ENCODE measurements at regions not wholly inside any gene's neighbourhood (a gene's known extent, or its start where the extent isn't known, plus 50 kb on each side); places are given as distances from the start of the nearest gene placed in this dataset.
"Not testable (repeated sequence)": the region's sequence is repeated elsewhere in the genome, so short reads cannot be mapped to it uniquely, and the experiment has no call there.

DNA sequence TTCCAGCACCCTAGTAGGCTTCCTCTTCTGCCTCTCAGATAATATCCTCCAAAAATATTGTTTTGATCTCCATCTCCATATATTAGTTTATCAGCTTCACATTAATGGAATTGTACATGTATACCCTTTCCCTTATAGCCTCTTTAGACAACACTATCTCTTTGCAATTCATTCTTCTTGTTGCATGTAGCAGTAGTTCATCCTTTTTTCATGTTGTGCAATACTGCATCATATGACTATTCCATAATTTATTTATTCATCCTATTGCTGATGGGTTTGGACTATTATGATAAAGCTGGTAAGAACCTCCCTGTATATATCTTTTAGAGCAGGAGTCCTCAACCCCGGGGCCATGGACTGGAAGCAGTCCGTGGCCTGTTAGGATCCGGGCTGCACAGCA lies 148.2 kb upstream of the FAT1 start:
- TF ChIP-seq, protein P1, sequence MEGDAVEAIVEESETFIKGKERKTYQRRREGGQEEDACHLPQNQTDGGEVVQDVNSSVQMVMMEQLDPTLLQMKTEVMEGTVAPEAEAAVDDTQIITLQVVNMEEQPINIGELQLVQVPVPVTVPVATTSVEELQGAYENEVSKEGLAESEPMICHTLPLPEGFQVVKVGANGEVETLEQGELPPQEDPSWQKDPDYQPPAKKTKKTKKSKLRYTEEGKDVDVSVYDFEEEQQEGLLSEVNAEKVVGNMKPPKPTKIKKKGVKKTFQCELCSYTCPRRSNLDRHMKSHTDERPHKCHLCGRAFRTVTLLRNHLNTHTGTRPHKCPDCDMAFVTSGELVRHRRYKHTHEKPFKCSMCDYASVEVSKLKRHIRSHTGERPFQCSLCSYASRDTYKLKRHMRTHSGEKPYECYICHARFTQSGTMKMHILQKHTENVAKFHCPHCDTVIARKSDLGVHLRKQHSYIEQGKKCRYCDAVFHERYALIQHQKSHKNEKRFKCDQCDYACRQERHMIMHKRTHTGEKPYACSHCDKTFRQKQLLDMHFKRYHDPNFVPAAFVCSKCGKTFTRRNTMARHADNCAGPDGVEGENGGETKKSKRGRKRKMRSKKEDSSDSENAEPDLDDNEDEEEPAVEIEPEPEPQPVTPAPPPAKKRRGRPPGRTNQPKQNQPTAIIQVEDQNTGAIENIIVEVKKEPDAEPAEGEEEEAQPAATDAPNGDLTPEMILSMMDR (IDR thresholded peaks at IDR 0.05), result no peak
- H3K9me3 ChIP-seq, result no peaks in the 10 kb centered on the region
- H3K27ac ChIP-seq, result no peak overlapping the region
- no peaks in the 10 kb centered on the region for H3K27me3 ChIP-seq
- H3K4me1 ChIP-seq, result no peaks in the 10 kb centered on the region
- H3K36me3 ChIP-seq, result no peaks in the 10 kb centered on the region
- DNase-seq (ENCODE audit: low spot score in 2 of 2), result no peak
- no peak overlapping the region for H3K4me3 ChIP-seq
- intact Hi-C loops (cut with DNase I), result no loop called here

DNA sequence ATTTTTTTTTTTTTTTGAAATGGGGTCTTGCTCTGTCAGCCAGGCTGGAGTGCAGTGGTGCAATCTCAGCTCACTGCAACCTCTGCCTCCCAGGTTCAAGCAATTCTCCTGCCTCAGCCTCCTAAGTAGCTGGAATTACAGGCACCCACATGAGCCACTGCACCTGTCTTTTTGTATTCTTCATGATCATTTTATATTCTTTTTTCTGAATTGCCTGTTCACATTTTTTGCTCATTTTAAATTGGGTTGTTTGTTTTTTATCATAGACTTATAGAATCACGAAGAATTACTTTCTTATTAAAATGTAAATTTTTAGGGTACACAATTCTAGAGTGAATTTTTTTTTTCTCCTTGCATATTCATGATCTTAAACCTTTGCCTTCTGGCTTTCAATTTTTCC lies 149.4 kb upstream of the FAT1 start:
- H3K36me3 ChIP-seq; H3K4me3 ChIP-seq; intact Hi-C loops (cut with DNase I); H3K27me3 ChIP-seq; H3K27ac ChIP-seq; H3K4me1 ChIP-seq; DNase-seq (ENCODE audit: low spot score in 2 of 2); H3K9me3 ChIP-seq: not testable (repeated sequence)

DNA sequence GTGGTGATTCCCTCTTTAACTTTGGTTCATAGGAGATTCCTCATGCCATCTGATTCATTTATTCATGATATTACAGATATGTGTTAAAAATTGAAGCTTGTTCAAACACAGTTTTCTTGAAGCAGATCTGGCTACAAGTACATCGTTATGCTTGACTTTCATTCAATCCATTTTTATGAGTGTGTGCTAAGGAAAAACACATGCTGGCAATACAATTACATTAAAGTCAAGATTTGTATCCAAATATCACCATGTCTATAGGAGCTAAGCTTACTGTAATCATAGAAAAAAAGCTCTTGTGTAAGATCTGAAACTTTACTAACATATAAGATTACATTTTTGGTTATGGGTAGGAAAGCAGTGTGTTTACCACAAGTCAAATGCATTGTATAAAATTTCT lies 151.8 kb upstream of the FAT1 start:
- Histone ChIP-seq H3K4me3 (no peak overlapping the region), H3K36me3 (no peaks in the 10 kb centered on the region), H3K27me3 (no peaks in the 10 kb centered on the region), H3K4me1 (no peaks in the 10 kb centered on the region), H3K9me3 (no peaks in the 10 kb centered on the region), H3K27ac (no peak overlapping the region)
- DNase-seq (ENCODE audit: low spot score in 2 of 2), result no peak
- TF ChIP-seq, protein P1 (IDR thresholded peaks at IDR 0.05), result no peak
- intact Hi-C loops (cut with DNase I), result no loop called here

DNA sequence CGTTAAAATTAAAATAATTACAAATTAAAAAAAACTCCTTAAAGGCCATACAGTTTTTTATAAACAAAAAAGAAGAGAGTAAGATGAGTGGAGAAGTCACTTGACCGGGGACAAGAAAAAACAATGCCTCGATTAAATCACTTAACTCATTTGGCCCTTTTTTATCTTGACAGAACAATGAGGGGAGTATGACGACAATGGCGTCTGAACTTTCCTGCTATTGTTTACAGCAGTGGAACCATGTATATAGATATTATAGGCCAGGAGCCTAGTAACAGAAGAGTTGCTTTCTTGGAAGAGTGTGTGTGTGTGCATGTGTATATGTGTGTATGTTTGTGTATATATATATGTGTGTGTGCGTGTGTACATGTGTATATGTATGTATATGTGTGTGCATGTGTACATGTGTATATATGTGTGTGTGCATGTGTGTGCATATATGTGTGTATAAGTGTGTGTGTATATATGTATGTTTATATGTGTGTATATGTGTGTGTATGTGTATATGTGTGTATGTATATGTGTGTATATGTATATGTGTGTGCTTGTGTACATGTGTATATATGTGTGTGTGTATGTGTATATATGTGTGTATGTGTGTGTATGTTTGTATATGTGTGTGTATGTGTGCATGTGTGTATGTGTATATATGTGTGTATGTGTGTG lies 153.4 kb upstream of the FAT1 start:
- no peaks in the 10 kb centered on the region for H3K36me3 ChIP-seq
- H3K9me3 ChIP-seq, result no peaks in the 10 kb centered on the region
- no peak overlapping the region for H3K27ac ChIP-seq
- intact Hi-C loops (cut with DNase I), result no loop called here
- TF ChIP-seq, protein P1 (IDR thresholded peaks at IDR 0.05), result no peak
- no peak for DNase-seq (ENCODE audit: low spot score in 2 of 2)
- no peaks in the 10 kb centered on the region for H3K27me3 ChIP-seq
- no peaks in the 10 kb centered on the region for H3K4me1 ChIP-seq
- H3K4me3 ChIP-seq, result no peak overlapping the region

DNA sequence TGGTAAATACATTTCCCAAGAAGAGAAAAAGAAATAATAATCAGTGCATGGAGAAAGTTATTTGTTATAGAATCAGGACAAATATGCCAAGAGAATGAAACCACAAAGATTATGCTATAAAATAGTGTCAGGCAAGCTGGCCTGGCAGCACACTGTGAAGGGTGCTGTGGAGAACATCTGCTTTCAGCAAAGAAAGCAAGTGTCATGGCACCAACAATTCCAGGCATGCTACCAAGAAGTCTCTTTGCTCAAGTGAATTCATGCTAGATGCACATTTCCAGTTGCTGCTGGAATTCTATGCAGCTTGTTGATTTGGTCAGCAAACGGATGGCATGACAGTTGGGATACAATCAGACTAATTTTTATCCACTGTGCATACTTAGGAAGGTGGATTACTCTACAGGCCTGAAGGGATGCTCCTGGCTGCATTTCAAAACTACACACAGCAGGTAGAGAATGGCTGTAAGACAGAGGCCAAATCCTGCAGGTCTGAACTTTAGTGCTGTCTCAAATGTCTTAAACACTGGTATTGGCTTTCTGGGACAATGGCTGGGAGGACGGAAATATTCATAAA lies 154.6 kb upstream of the FAT1 start:
- Histone ChIP-seq H3K9me3 (no peaks in the 10 kb centered on the region), H3K4me3 (no peak overlapping the region), H3K27ac (no peak overlapping the region), H3K27me3 (no peaks in the 10 kb centered on the region), H3K4me1 (no peaks in the 10 kb centered on the region), H3K36me3 (no peaks in the 10 kb centered on the region)
- DNase-seq (ENCODE audit: low spot score in 2 of 2), result no peak
- intact Hi-C loops (cut with DNase I), result no loop called here
- TF ChIP-seq, protein P1 (IDR thresholded peaks at IDR 0.05), result no peak

DNA sequence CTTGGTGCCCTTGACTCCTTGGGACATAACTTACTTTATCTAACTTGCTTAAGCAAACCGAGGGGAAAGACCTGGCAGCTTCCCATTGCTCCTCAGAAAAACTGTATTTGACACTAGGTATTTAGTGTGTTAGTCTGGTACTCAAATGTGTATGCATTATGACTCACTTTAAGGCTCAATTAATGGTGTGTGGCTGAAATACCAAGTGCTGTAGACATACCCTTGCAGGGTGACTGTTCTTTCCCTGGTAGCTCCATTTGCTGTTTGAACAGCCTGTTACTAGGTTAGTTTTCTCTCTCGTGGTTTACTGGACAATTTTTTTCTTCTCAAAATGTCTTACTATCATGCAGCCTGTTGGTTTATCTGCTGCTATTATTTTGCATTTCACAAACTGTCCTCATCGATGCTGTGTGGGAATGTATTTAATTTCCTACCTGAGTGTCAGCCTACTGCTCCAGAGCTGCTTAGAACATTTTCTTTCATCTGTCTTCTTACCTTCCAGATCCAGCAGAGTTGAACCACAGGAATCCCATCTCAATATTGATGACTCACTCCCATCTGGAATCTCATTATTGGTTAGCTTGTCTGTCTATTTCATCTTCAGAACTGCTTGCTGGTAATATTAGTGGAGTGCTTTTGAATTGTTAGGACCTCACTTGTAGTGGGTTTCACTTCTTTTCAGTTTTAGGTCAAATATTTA lies 158.0 kb upstream of the FAT1 start:
- Histone ChIP-seq H3K27me3 (no peaks in the 10 kb centered on the region), H3K27ac (no peak overlapping the region), H3K4me1 (no peaks in the 10 kb centered on the region), H3K9me3 (no peaks in the 10 kb centered on the region), H3K4me3 (no peak overlapping the region), H3K36me3 (no peaks in the 10 kb centered on the region)
- DNase-seq (ENCODE audit: low spot score in 2 of 2), result no peak
- intact Hi-C loops (cut with DNase I), result no loop called here
- TF ChIP-seq, protein P1 (IDR thresholded peaks at IDR 0.05), result no peak

Data from ascending aorta (tissue), 2 donors.